Mesendoderm (in vitro differentiated cells): ENCODE measurements at regions not wholly inside any gene's neighbourhood (a gene's known extent, or its start where the extent isn't known, plus 50 kb on each side); places are given as distances from the start of the nearest gene placed in this dataset.

Experiments
- DNase-seq: peaks from one replicate; pipeline ENCODE4 v3.0.0; 2013
- H2AK5ac ChIP-seq: 2 replicates; pipeline ENCODE4 v1.6.1; 2013; ENCODE audit warnings: low read length, inconsistent platforms
- H2BK120ac ChIP-seq: 2 replicates; pipeline ENCODE4 v1.6.1; 2013; ENCODE audit warnings: low read depth, mild to moderate bottlenecking, low read length, moderate library complexity, mixed read lengths
- H2BK15ac ChIP-seq: replicated peaks from 2 replicates; pipeline ENCODE4 v1.6.1; 2013; ENCODE audit warnings: low read depth, mild to moderate bottlenecking, moderate library complexity
- H2BK5ac ChIP-seq: 2 replicates; pipeline ENCODE4 v1.6.1; 2013; ENCODE audit warnings: low read length, inconsistent platforms
- H3K18ac ChIP-seq: 2 replicates; pipeline ENCODE4 v1.6.1; 2013; ENCODE audit warnings: mild to moderate bottlenecking, low read length, mixed read lengths
- H3K23ac ChIP-seq: one replicate; pipeline ENCODE4 v1.6.1; 2013; ENCODE audit warnings: low read length
- H3K27ac ChIP-seq: 2 replicates; pipeline ENCODE4 v1.5.1; 2013; ENCODE audit warnings: low read depth, mild to moderate bottlenecking, inconsistent platforms, low read length, moderate library complexity
- H3K27me3 ChIP-seq: 2 replicates; pipeline ENCODE4 v1.6.1; 2013; ENCODE audit warnings: low read length, control low read depth, mild to moderate bottlenecking, inconsistent platforms; ENCODE audit not compliant: insufficient read depth, poor library complexity
- H3K36me3 ChIP-seq: 2 replicates; pipeline ENCODE4 v1.6.1; 2013; ENCODE audit warnings: low read length, inconsistent platforms; ENCODE audit not compliant: control insufficient read depth, insufficient read depth
- H3K4ac ChIP-seq: one replicate; pipeline ENCODE4 v1.6.1; 2013; ENCODE audit warnings: low read depth, mild to moderate bottlenecking, low read length, moderate library complexity
- H3K4me1 ChIP-seq: 2 replicates; pipeline ENCODE4 v1.6.1; 2013; ENCODE audit warnings: low read depth, low read length, inconsistent platforms; ENCODE audit not compliant: control insufficient read depth
- H3K4me2 ChIP-seq: 2 replicates; pipeline ENCODE4 v1.6.1; 2013; ENCODE audit warnings: low read length
- H3K4me3 ChIP-seq: 2 replicates; pipeline ENCODE4 v1.5.1; 2013; ENCODE audit warnings: mild to moderate bottlenecking, low read length
- H3K56ac ChIP-seq: one replicate; pipeline ENCODE4 v1.6.1; 2013; ENCODE audit warnings: low read length
- H3K79me1 ChIP-seq: 2 replicates; pipeline ENCODE4 v1.6.1; 2013; ENCODE audit warnings: low read length, inconsistent platforms
- H3K79me2 ChIP-seq: 2 replicates; pipeline ENCODE4 v1.6.1; 2013; ENCODE audit warnings: mild to moderate bottlenecking, low read length; ENCODE audit not compliant: control insufficient read depth, insufficient read depth
- H3K9ac ChIP-seq: 2 replicates; pipeline ENCODE4 v1.6.1; 2013; ENCODE audit warnings: low read length, inconsistent platforms
- H4K5ac ChIP-seq: one replicate; pipeline ENCODE4 v1.6.1; 2013; ENCODE audit warnings: low read length
- H4K8ac ChIP-seq: one replicate; pipeline ENCODE4 v1.6.1; 2013; ENCODE audit warnings: low read depth, mild to moderate bottlenecking, control low read depth, low read length, moderate library complexity
- WGBS: extraction: QIAGEN DNeasy Blood & Tissue Kit; methylation state at CpG from one replicate; pipeline ENCODE4 v1.1.7; 2013; ENCODE audit warnings: low lambda C conversion rate, missing lambda C conversion rate; ENCODE audit not compliant: insufficient coverage; ENCODE audit errors: extremely low coverage; 5-methylcytosine and 5-hydroxymethylcytosine counted together

GRCh38 chr12:93203361-93203760 lies 174.4 kb upstream of the NUDT4 start:
- Histone ChIP-seq H3K18ac (no peak overlapping the region), H3K4ac (no peak overlapping the region), H2BK5ac (no peak overlapping the region), H2AK5ac (no peak overlapping the region), H4K5ac (no peak overlapping the region), H3K79me2 (no peaks in the 10 kb centered on the region), H2BK15ac (no peak overlapping the region), H3K9ac (no peak overlapping the region), H3K23ac (no peak overlapping the region), H2BK120ac (no peak overlapping the region), H3K4me1 (peaks cover 2% of the 10 kb centered on the region), H3K27ac (no peak overlapping the region), H3K79me1 (no peaks in the 10 kb centered on the region), H3K4me2 (no peak overlapping the region), H3K27me3 (no peaks in the 10 kb centered on the region), H3K56ac (no peak overlapping the region), H3K4me3 (no peak overlapping the region), H3K36me3 (no peaks in the 10 kb centered on the region), H4K8ac (no peak overlapping the region)
- no CpG with 5 or more reads among the region's 2 CpGs for WGBS
- DNase-seq, result no peak

- H3K4me3 ChIP-seq, result no peak overlapping the region
- no peaks in the 10 kb centered on the region for H3K79me2 ChIP-seq
- WGBS, result no CpG with 5 or more reads among the region's 4 CpGs
- no peak overlapping the region for H3K9ac ChIP-seq
- H3K27me3 ChIP-seq, result no peaks in the 10 kb centered on the region
- H3K27ac ChIP-seq, result no peak overlapping the region
- H3K4me2 ChIP-seq, result no peak overlapping the region
- DNase-seq, result no peak
- H3K36me3 ChIP-seq, result no peaks in the 10 kb centered on the region
- no peak overlapping the region for H2BK15ac ChIP-seq
- H4K5ac ChIP-seq, result no peak overlapping the region
- peaks cover 2% of the 10 kb centered on the region for H3K4me1 ChIP-seq
- no peak overlapping the region for H2AK5ac ChIP-seq
- H3K23ac ChIP-seq, result no peak overlapping the region
- no peak overlapping the region for H3K4ac ChIP-seq
- H2BK5ac ChIP-seq, result no peak overlapping the region
- H2BK120ac ChIP-seq, result no peak overlapping the region
- no peak overlapping the region for H4K8ac ChIP-seq
- H3K56ac ChIP-seq, result no peak overlapping the region
- H3K18ac ChIP-seq, result no peak overlapping the region
- no peaks in the 10 kb centered on the region for H3K79me1 ChIP-seq
These were observed 172.8 kb upstream of the NUDT4 start for GRCh38 chr12:93204896-93205295.

GRCh38 chr12:93205361-93205760 lies 172.4 kb upstream of the NUDT4 start:
- Histone ChIP-seq H3K18ac (no peak overlapping the region), H3K9ac (no peak overlapping the region), H3K56ac (no peak overlapping the region), H3K4ac (no peak overlapping the region), H2BK120ac (no peak overlapping the region), H3K36me3 (no peaks in the 10 kb centered on the region), H4K5ac (no peak overlapping the region), H4K8ac (no peak overlapping the region), H3K4me2 (no peak overlapping the region), H2BK15ac (no peak overlapping the region), H2BK5ac (no peak overlapping the region), H3K23ac (no peak overlapping the region), H3K4me3 (no peak overlapping the region), H3K79me2 (no peaks in the 10 kb centered on the region), H3K4me1 (no peaks in the 10 kb centered on the region), H2AK5ac (no peak overlapping the region), H3K79me1 (no peaks in the 10 kb centered on the region), H3K27ac (no peak overlapping the region), H3K27me3 (no peaks in the 10 kb centered on the region)
- DNase-seq, result no peak
- no CpG with 5 or more reads among the region's 3 CpGs for WGBS

GRCh38 chr12:93208011-93208410 lies 169.7 kb upstream of the NUDT4 start:
- Histone ChIP-seq H3K4me1 (no peaks in the 10 kb centered on the region), H3K27ac (no peak overlapping the region), H4K8ac (no peak overlapping the region), H3K4me2 (no peak overlapping the region), H3K9ac (no peak overlapping the region), H3K18ac (no peak overlapping the region), H2BK5ac (no peak overlapping the region), H3K56ac (no peak overlapping the region), H3K27me3 (no peaks in the 10 kb centered on the region), H4K5ac (no peak overlapping the region), H3K4me3 (no peak overlapping the region), H3K79me2 (no peaks in the 10 kb centered on the region), H2BK15ac (no peak overlapping the region), H3K36me3 (no peaks in the 10 kb centered on the region), H3K23ac (no peak overlapping the region), H3K79me1 (no peaks in the 10 kb centered on the region), H2AK5ac (no peak overlapping the region), H3K4ac (no peak overlapping the region), H2BK120ac (no peak overlapping the region)
- no CpG with 5 or more reads among the region's 1 CpG for WGBS
- DNase-seq, result no peak

- H3K36me3 ChIP-seq, result no peaks in the 10 kb centered on the region
- H3K4me2 ChIP-seq, result no peak overlapping the region
- no peak overlapping the region for H3K4me3 ChIP-seq
- no peaks in the 10 kb centered on the region for H3K79me2 ChIP-seq
- no peak overlapping the region for H4K8ac ChIP-seq
- no peak overlapping the region for H2AK5ac ChIP-seq
- no peak overlapping the region for H3K23ac ChIP-seq
- H3K4me1 ChIP-seq, result no peaks in the 10 kb centered on the region
- H3K27ac ChIP-seq, result no peak overlapping the region
- WGBS, result no CpG with 5 or more reads among the region's 6 CpGs
- H3K4ac ChIP-seq, result no peak overlapping the region
- no peaks in the 10 kb centered on the region for H3K79me1 ChIP-seq
- DNase-seq, result no peak
- no peak overlapping the region for H2BK5ac ChIP-seq
- H3K18ac ChIP-seq, result no peak overlapping the region
- no peak overlapping the region for H3K56ac ChIP-seq
- H3K27me3 ChIP-seq, result no peaks in the 10 kb centered on the region
- H2BK15ac ChIP-seq, result no peak overlapping the region
- H3K9ac ChIP-seq, result no peak overlapping the region
- no peak overlapping the region for H2BK120ac ChIP-seq
- no peak overlapping the region for H4K5ac ChIP-seq
These were observed 163.0 kb upstream of the NUDT4 start for GRCh38 chr12:93214523-93215289.

GRCh38 chr12:93215290-93215678 lies 162.4 kb upstream of the NUDT4 start:
- Histone ChIP-seq H3K79me2 (no peaks in the 10 kb centered on the region), H2BK5ac (no peak overlapping the region), H2BK15ac (no peak overlapping the region), H3K36me3 (no peaks in the 10 kb centered on the region), H3K18ac (no peak overlapping the region), H3K4ac (no peak overlapping the region), H2BK120ac (no peak overlapping the region), H3K9ac (no peak overlapping the region), H3K27ac (no peak overlapping the region), H3K79me1 (no peaks in the 10 kb centered on the region), H3K27me3 (no peaks in the 10 kb centered on the region), H3K4me3 (no peak overlapping the region), H3K56ac (no peak overlapping the region), H3K4me2 (no peak overlapping the region), H4K8ac (no peak overlapping the region), H3K4me1 (no peaks in the 10 kb centered on the region), H3K23ac (no peak overlapping the region), H2AK5ac (no peak overlapping the region), H4K5ac (no peak overlapping the region)
- no CpG with 5 or more reads among the region's 1 CpG for WGBS
- DNase-seq, result no peak
